PC-9 (cell line): ENCODE measurements at regions not wholly inside any gene's neighbourhood (a gene's known extent, or its start where the extent isn't known, plus 50 kb on each side); places are given as distances from the start of the nearest gene placed in this dataset.

ENCODE experiments used
- CTCF ChIP-seq: fragments of 200-600 bp; sonication (generic); conservative IDR thresholded peaks from 2 replicates; pipeline ENCODE4 v1.6.1; 2017; ENCODE audit warnings: mixed run types, antibody characterized with exemption, mild to moderate bottlenecking, moderate library complexity
- EZH2 ChIP-seq: fragments of 200-600 bp; sonication (generic); IDR thresholded peaks from 2 replicates; pipeline ENCODE4 v1.8.0; 2017; ENCODE audit warnings: antibody characterized with exemption, low read depth

DNA sequence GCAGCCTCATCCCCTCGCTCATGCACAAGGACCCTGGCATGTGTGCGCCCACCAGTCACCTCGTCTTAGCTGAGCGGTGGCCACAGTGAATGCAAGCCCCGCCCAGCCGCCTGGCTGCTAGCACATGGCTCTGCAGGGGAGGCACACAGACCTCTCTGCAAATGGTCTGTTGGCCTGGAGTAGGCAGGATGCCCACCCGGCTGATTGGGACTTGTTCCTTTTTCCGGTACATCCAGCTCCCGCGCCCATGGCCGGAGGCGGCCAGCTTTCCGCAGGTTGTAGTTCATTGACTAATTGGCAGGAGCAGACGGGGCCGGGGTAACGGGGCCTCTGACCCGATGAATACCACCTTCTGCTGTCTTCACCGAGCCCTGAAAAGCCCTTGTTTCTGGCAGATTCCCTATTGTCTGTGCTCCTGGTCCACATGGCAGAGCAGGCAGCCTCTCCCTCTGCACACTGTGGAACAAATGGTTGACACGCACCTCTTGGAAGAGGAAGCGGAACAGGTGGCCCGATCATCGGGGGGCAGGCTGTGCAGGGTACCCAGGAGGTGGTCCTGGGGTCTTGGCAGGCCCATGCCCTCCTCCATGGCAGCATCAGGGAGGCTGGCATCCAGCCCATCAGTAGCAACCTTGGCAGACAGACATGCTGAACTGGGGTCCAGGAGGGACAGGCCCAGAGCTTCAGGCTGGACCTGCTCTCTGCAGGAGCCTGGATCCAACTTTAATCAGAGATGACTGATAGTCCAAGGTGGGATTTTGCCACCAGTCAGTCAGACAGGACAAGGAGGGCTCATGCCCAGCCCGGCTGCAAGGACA, 1512.0 kb downstream of the BRD1 start:
- no peak for TF ChIP-seq CTCF
- TF ChIP-seq EZH2: no peak
